Body of pancreas (tissue), 4 donors: ENCODE measurements at regions not wholly inside any gene's neighbourhood (a gene's known extent, or its start where the extent isn't known, plus 50 kb on each side); places are given as distances from the start of the nearest gene placed in this dataset.

Source experiments
- CTCF ChIP-seq, 7 experiments: fragments of 450-650 bp in 4 of 7; fragments of 200-600 bp in 3 of 7; sonication (generic) in 3 of 7; IDR thresholded peaks; one replicate each; pipeline ENCODE4 v1.5.1; 2016 to 2019; ENCODE audit warnings: antibody characterized with exemption in 7 of 7
- POLR2A ChIP-seq, 3 donors: fragments of 450-650 bp; IDR thresholded peaks; one replicate each; pipeline ENCODE4 v1.6.1; 2016; ENCODE audit warnings: antibody characterized with exemption in 3 of 3, mild to moderate bottlenecking in 2 of 3

GRCh38 chr1:115557715-115558114 is 84.1 kb upstream of the VANGL1 start:
- TF ChIP-seq CTCF (IDR thresholded peaks at IDR 0.05) (no peak), POLR2A (IDR thresholded peaks at IDR 0.05) (no peak)
